GM19351 (cell line): ENCODE measurements at regions not wholly inside any gene's neighbourhood (a gene's known extent, or its start where the extent isn't known, plus 50 kb on each side); places are given as distances from the start of the nearest gene placed in this dataset.

Experiments used
- ATAC-seq: cut with Tn5 transposase; IDR thresholded peaks from one replicate; pipeline ENCODE4 v1.9.1; 2021; ENCODE audit warnings: mild to moderate bottlenecking, moderate library complexity; ENCODE audit not compliant: unreplicated experiment

DNA sequence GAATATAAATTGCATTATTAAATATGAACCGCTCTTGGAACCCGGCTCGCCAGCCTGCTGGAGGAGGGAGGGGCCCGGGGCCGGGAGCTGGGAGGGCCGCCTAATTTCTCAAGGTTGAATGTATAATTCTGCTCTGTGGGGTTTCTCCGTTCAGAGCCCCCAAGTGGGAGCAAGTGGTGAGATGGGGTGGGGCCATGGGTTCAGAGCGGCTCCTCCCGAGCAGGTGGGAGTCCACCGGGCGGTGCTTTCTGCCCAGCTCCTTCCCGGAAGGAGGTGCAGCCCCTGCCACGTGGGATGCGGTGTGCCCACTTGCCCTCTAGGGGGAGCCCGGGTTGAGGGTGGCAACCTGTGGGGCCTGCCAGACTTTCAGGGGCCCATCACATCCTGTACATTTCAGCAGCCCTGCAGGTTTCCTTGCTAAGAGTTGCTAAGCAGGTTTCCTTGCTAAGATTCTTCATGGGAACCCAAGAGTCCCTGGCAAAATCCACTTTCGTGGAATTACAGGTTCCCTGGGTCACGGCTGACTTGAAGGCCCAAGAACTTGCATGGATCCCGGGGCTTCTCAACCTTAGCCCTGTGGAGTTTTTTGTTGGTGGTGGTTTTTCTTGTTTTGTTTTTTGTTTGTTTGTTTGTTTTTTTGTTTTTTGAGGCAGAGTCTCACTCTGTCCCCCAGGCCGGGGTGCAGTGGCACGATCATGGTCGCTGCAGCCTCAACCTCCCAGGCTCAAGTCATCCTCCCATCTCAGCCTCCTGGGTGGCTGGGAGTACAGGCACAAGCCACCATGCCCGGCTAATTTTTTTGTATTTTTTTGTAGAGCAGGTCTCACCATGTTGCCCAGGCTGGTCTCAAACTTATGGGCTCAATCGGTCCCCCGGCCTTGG is 196.7 kb upstream of the GSE1 start:
- ATAC-seq = no peak

GRCh38 chr16:85417156-85417860 is 195.8 kb upstream of the GSE1 start:
- no peak for ATAC-seq

DNA sequence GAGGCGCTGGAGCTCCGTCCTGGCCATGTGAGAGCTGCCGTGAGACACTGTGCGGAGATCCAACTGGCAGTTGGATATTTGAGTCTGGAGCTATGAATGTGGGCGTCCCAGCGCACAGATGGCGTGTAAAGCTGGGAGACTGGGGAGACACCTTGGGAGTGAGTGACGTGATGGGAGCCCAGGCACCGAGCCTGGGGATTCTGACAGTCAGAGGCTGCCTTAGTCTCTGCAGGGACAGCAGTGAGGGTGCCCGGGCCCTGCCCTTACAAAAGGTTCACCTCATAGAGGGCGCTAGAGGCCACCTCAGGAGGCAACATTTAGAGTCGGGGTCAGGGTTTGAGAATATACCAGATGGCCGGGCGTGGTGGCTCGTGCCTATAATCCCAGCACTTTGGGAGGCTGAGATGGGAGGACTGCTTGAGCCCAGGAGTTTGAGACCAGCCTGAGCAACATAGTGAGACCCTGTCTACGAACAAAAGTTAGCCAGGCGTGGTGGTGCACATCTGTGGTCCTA is 194.1 kb upstream of the GSE1 start:
- ATAC-seq = no peak

- no peak for ATAC-seq
Observed at GRCh38 chr16:85419503-85420408, 193.4 kb upstream of the GSE1 start.

- peak; percentile 54 for ATAC-seq
Observed at GRCh38 chr16:85420501-85421337, 192.4 kb upstream of the GSE1 start.

- ATAC-seq = no peak
Observed at GRCh38 chr16:85421338-85422195, 191.6 kb upstream of the GSE1 start.

- no peak for ATAC-seq
Observed at GRCh38 chr16:85422196-85422631, 190.9 kb upstream of the GSE1 start.

DNA sequence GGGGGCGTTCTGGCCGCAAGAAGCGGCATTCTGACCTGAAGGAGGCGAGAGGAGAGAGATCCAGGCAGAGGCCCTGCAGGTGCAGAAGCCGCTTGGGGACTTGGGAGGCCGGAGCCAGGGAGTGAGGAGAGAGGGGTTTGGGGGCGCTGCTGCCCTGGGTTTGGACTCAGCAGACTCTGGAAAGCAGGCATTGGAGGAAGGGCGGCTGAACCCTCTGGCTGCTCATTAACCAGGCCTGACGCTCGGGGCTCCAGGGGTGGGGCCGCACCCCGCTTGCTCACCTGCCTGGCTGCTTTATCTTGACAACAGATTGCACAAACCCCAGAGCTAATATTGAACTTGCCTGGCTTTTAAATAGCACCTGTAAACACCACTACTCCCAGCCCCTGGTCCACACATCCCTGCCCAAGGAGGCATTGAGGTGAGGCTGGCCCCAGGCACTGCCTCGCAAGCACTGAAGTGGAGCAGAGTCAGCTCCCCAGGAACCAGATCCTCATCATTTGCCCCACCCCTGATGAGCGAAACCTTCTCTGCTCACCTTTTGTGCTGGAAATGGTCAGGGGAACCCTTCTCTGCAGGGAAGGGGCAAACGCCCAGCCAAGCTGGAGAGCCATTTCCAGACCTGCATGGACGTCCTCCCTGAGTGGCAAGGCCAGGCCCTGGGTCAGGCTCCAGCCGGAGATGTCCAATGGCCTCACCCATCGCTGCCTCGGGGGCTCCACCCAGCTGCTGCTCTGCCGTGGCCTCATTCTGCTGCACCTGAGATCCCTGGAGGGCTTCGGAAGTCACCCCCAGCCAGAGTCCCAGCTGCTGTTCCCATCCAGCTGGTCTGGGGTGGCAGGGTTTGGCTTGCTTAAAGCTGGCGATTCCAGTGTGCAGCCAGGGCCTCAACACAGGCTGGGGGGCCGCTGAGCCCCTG is 190.2 kb upstream of the GSE1 start:
- no peak for ATAC-seq

- no peak for ATAC-seq
Observed at GRCh38 chr16:85423631-85424030, 189.5 kb upstream of the GSE1 start.

GRCh38 chr16:85424260-85425073 is 188.7 kb upstream of the GSE1 start:
- ATAC-seq = no peak

DNA sequence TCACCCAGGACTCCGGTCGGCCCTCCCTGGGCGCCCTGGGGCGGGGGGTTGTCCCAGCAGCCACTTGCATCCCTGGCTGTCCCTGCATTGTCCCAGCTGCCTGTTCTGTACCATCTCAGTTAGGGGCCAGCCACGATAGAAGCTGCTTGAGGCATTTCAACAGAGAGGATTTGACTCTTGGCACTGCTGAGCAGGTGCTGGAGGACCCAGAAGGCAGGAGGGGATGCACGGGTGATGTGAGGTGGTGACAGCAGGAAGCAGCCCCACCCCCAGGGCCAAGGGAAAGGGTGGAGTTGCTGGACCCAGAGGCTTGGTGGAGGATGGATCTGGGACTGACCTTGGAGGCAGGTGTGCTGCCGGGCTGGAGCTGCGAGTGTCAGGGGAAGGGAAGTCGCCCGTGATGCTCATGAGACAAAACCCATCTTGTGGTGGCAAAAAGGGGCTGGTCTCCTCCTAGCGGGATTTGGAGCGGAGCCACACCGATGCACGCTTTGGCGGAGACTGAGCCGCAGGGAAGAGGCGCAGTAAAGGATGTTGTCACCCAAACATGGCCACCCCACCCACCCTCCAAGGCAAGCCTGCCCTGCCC is 188.0 kb upstream of the GSE1 start:
- ATAC-seq = no peak

- no peak for ATAC-seq
Observed at GRCh38 chr16:85426806-85427205, 186.3 kb upstream of the GSE1 start.

DNA sequence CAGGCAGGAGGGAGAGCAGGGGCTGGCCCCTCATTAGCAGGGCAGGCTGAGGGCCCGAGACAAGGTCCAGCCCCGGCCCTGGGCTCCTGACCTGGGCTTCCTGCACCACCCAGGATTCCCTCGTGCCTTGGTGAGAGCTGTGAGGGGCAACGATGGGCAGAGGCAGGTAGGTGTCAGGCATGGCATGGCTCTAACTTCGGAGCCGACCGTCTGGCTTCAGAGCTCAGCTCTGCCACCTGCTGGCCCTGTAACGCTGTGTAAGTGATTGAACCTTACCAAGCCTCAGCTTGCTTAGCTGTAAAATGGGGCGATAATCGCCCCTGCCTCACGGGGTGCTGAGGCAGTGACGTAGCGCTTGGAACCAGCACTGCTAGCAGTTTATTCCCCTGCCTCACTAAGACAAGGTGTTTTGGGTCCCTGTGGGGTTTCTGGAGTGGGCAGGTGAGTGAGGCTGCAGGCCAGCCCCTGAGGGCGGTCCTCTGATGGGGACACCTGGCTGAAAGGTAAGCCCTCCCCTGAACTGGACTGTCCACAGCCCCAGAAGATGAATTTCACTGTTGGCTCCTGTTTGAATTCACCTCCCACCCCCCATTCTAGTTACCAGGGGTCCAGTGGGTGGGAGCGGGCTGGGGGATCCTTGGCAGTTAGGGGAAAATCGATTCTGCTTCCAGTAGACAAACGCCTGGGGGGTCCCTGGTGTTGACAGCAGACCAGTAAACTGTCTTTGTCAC is 184.8 kb upstream of the GSE1 start:
- peak; percentile 59 for ATAC-seq

GRCh38 chr16:85428899-85429775 is 184.0 kb upstream of the GSE1 start:
- ATAC-seq = no peak
